ENCODE measurements at regions not wholly inside any gene's neighbourhood (a gene's known extent, or its start where the extent isn't known, plus 50 kb on each side); places are given as distances from the start of the nearest gene placed in this dataset.
A peak's percentile ranks its signal among the peaks of the same experiment; 100 is the strongest.

- no peak for DNase-seq (ENCODE audit: unreplicated experiment)
- H3K27ac Mint-ChIP-seq (ENCODE audit: low read depth, unreplicated experiment): peak overlapping the region; percentile 76
- no peaks in the 10 kb centered on the region for H3K36me3 Mint-ChIP-seq (ENCODE audit: insufficient read depth, unreplicated experiment)
- CTCF ChIA-PET: no interaction called here
- POLR2A ChIA-PET: no interaction called here
- no TSS peak for BruUV-seq (replicated peaks)
- H3K4me3 Mint-ChIP-seq (ENCODE audit: unreplicated experiment): no peak overlapping the region
- H3K27me3 Mint-ChIP-seq (ENCODE audit: insufficient read depth, unreplicated experiment): no peaks in the 10 kb centered on the region
- no peaks in the 10 kb centered on the region for H3K9me3 Mint-ChIP-seq (ENCODE audit: unreplicated experiment)
- TF ChIP-seq CTCF (IDR thresholded peaks at IDR 0.05; ENCODE audit: unreplicated experiment): no peak
- intact Hi-C loops (cut with micrococcal nuclease): no loop called here
- H3K4me1 Mint-ChIP-seq (ENCODE audit: insufficient read depth, unreplicated experiment): peaks cover 43% of the 10 kb centered on the region
Measured at GRCh38 chr6:134376785-134377184, 58.9 kb upstream of the SGK1 start.

GRCh38 chr6:134375220-134375580 lies 57.3 kb upstream of the SGK1 start:
- H3K9me3 Mint-ChIP-seq (ENCODE audit: unreplicated experiment): no peaks in the 10 kb centered on the region
- peak overlapping the region; percentile 93 for H3K27ac Mint-ChIP-seq (ENCODE audit: low read depth, unreplicated experiment)
- H3K4me3 Mint-ChIP-seq (ENCODE audit: unreplicated experiment): no peak overlapping the region
- BruUV-seq (replicated peaks): no TSS peak
- ChIA-PET CTCF (no interaction called here), POLR2A (interaction anchor here (0.6 to 0.7 kb wide), 2 partner anchors 49 to 661 kb away, joined by 3 read pairs; no protein-coding TSS in a partner anchor)
- H3K27me3 Mint-ChIP-seq (ENCODE audit: insufficient read depth, unreplicated experiment): no peaks in the 10 kb centered on the region
- intact Hi-C loops (cut with micrococcal nuclease): no loop called here
- H3K36me3 Mint-ChIP-seq (ENCODE audit: insufficient read depth, unreplicated experiment): no peaks in the 10 kb centered on the region
- no peak for DNase-seq (ENCODE audit: unreplicated experiment)
- peaks cover 43% of the 10 kb centered on the region for H3K4me1 Mint-ChIP-seq (ENCODE audit: insufficient read depth, unreplicated experiment)
- no peak for TF ChIP-seq CTCF (IDR thresholded peaks at IDR 0.05; ENCODE audit: unreplicated experiment)

- no TSS peak for BruUV-seq (replicated peaks)
- Mint-ChIP-seq H3K27me3 (ENCODE audit: insufficient read depth, unreplicated experiment) (no peaks in the 10 kb centered on the region), H3K4me1 (ENCODE audit: insufficient read depth, unreplicated experiment) (peaks cover 38% of the 10 kb centered on the region), H3K4me3 (ENCODE audit: unreplicated experiment) (no peak overlapping the region), H3K9me3 (ENCODE audit: unreplicated experiment) (no peaks in the 10 kb centered on the region), H3K27ac (ENCODE audit: low read depth, unreplicated experiment) (peak overlapping the region; percentile 93), H3K36me3 (ENCODE audit: insufficient read depth, unreplicated experiment) (no peaks in the 10 kb centered on the region)
- DNase-seq (ENCODE audit: unreplicated experiment): peak; percentile 78
- POLR2A ChIA-PET: interaction anchor here (0.6 to 3.1 kb wide), 3 partner anchors 11 to 662 kb away, joined by 3 to 21 read pairs (median 8); no protein-coding TSS in a partner anchor
- intact Hi-C loops (cut with micrococcal nuclease): loop anchor here (5.0 kb wide), 1 partner anchor 87 kb away; no protein-coding TSS in a partner anchor
- no peak for TF ChIP-seq CTCF (IDR thresholded peaks at IDR 0.05; ENCODE audit: unreplicated experiment)
- CTCF ChIA-PET: interaction anchor here (1.1 to 1.5 kb wide), 2 partner anchors 135 to 269 kb away, joined by 3 to 4 read pairs; no protein-coding TSS in a partner anchor
Measured at GRCh38 chr6:134374491-134375219, 56.7 kb upstream of the SGK1 start.

GRCh38 chr6:134373993-134374392 lies 56.1 kb upstream of the SGK1 start:
- TF ChIP-seq CTCF (IDR thresholded peaks at IDR 0.05; ENCODE audit: unreplicated experiment): no peak
- Mint-ChIP-seq H3K4me1 (ENCODE audit: insufficient read depth, unreplicated experiment) (peaks cover 32% of the 10 kb centered on the region), H3K4me3 (ENCODE audit: unreplicated experiment) (no peak overlapping the region), H3K27me3 (ENCODE audit: insufficient read depth, unreplicated experiment) (no peaks in the 10 kb centered on the region), H3K36me3 (ENCODE audit: insufficient read depth, unreplicated experiment) (no peaks in the 10 kb centered on the region), H3K9me3 (ENCODE audit: unreplicated experiment) (no peaks in the 10 kb centered on the region), H3K27ac (ENCODE audit: low read depth, unreplicated experiment) (peak overlapping the region; percentile 93)
- DNase-seq (ENCODE audit: unreplicated experiment): no peak
- ChIA-PET POLR2A (interaction anchor here (0.7 to 3.1 kb wide), 7 partner anchors 10 to 216 kb away, joined by 4 to 21 read pairs (median 6); no protein-coding TSS in a partner anchor), CTCF (interaction anchor here (1.1 to 1.8 kb wide), 4 partner anchors 10 to 270 kb away, joined by 3 to 4 read pairs (median 4); no protein-coding TSS in a partner anchor)
- no TSS peak for BruUV-seq (replicated peaks)
- intact Hi-C loops (cut with micrococcal nuclease): loop anchor here (2.0 to 5.0 kb wide), 2 partner anchors 87 to 195 kb away; no protein-coding TSS in a partner anchor

Measured in MCF 10A (cell line).